Mesenchymal stem cell (in vitro differentiated cells and primary cell): ENCODE measurements at regions not wholly inside any gene's neighbourhood (a gene's known extent, or its start where the extent isn't known, plus 50 kb on each side); places are given as distances from the start of the nearest gene placed in this dataset.

ENCODE experiments used
- DNase-seq: peaks from one replicate; pipeline ENCODE4 v3.0.0-alpha.2; 2013
- H2AFZ ChIP-seq: one replicate; pipeline ENCODE4 v1.6.1; 2013; ENCODE audit warnings: low read depth, mild to moderate bottlenecking, control low read depth, inconsistent platforms, low read length, moderate library complexity
- H2AK5ac ChIP-seq: 2 replicates; pipeline ENCODE4 v1.6.1; 2013; ENCODE audit warnings: low read length, moderate library complexity, mild to moderate bottlenecking, inconsistent platforms; ENCODE audit not compliant: severe bottlenecking
- H2BK120ac ChIP-seq: one replicate; pipeline ENCODE4 v1.6.1; 2013; ENCODE audit warnings: low read depth, mild to moderate bottlenecking, inconsistent platforms, low read length, moderate library complexity
- H2BK12ac ChIP-seq, 2 experiments: one replicate each; pipeline ENCODE4 v1.6.1; 2013; ENCODE audit warnings: inconsistent platforms in 2 of 2, low read length in 2 of 2, mild to moderate bottlenecking in 2 of 2, moderate library complexity in 2 of 2, control low read depth in 1 of 2
- H2BK15ac ChIP-seq: one replicate; pipeline ENCODE4 v1.6.1; 2013; ENCODE audit warnings: mild to moderate bottlenecking, low read depth, inconsistent platforms; ENCODE audit not compliant: poor library complexity, severe bottlenecking
- H2BK5ac ChIP-seq: 2 replicates; pipeline ENCODE4 v1.6.1; 2013; ENCODE audit warnings: low read depth, mild to moderate bottlenecking, low read length, control low read depth, inconsistent platforms; ENCODE audit not compliant: poor library complexity, severe bottlenecking
- H3K14ac ChIP-seq, 2 experiments: one replicate each; pipeline ENCODE4 v1.6.1; 2013; ENCODE audit warnings: inconsistent platforms in 2 of 2, low read length in 2 of 2, control low read depth in 1 of 2, mild to moderate bottlenecking in 1 of 2, moderate library complexity in 1 of 2
- H3K18ac ChIP-seq, 2 experiments: one replicate each; pipeline ENCODE4 v1.6.1; 2013; ENCODE audit warnings: inconsistent platforms in 2 of 2, low read length in 2 of 2, control low read depth in 1 of 2, low read depth in 1 of 2, mild to moderate bottlenecking in 1 of 2
- H3K23ac ChIP-seq, 2 experiments: one replicate each; pipeline ENCODE4 v1.6.1; 2013; ENCODE audit warnings: inconsistent platforms in 2 of 2, low read length in 2 of 2, mild to moderate bottlenecking in 2 of 2, moderate library complexity in 2 of 2, control low read depth in 1 of 2
- H3K27ac ChIP-seq: 2 replicates; pipeline ENCODE4 v1.5.1; 2013; ENCODE audit warnings: mild to moderate bottlenecking, moderate library complexity, low read length, control low read depth, inconsistent platforms; ENCODE audit not compliant: poor library complexity, severe bottlenecking
- H3K27me3 ChIP-seq, 2 experiments: 2 replicates each; pipeline versions ENCODE4 v1.6.1 to v1.7.0; 2013; ENCODE audit warnings: low read length in 2 of 2, mild to moderate bottlenecking in 2 of 2, moderate library complexity in 2 of 2, control low read depth in 1 of 2, inconsistent platforms in 1 of 2; ENCODE audit not compliant: control insufficient read depth in 1 of 2, insufficient read depth in 1 of 2
- H3K36me3 ChIP-seq, 2 experiments: 2 replicates each; pipeline versions ENCODE4 v1.6.1 to v1.7.0; 2013; ENCODE audit warnings: low read length in 2 of 2, control low read depth in 1 of 2, inconsistent platforms in 1 of 2, low read depth in 1 of 2, mild to moderate bottlenecking in 1 of 2; ENCODE audit not compliant: insufficient read depth in 2 of 2, control insufficient read depth in 1 of 2
- H3K4ac ChIP-seq, 2 experiments: one replicate each; pipeline ENCODE4 v1.6.1; 2013; ENCODE audit warnings: inconsistent platforms in 2 of 2, low read length in 2 of 2, mild to moderate bottlenecking in 2 of 2, moderate library complexity in 2 of 2, control low read depth in 1 of 2, low read depth in 1 of 2
- H3K4me1 ChIP-seq: 2 replicates; pipeline ENCODE4 v1.6.1; 2013; ENCODE audit warnings: low read depth, low read length, control low read depth; ENCODE audit not compliant: control insufficient read depth, insufficient read depth
- H3K4me2 ChIP-seq: 2 replicates; pipeline ENCODE4 v1.6.1; 2013; ENCODE audit warnings: low read length, mild to moderate bottlenecking, inconsistent platforms; ENCODE audit not compliant: poor library complexity, severe bottlenecking
- H3K4me3 ChIP-seq, 2 experiments: 2 replicates each; pipeline versions ENCODE4 v1.5.1 to v1.7.0; 2013; ENCODE audit warnings: low read length in 2 of 2, mild to moderate bottlenecking in 2 of 2, control low read depth in 1 of 2, low read depth in 1 of 2; ENCODE audit not compliant: insufficient read depth in 1 of 2
- H3K79me1 ChIP-seq: replicated peaks from 2 replicates; pipeline ENCODE4 v1.6.1; 2013; ENCODE audit warnings: mild to moderate bottlenecking, control low read depth, low read length, inconsistent platforms; ENCODE audit not compliant: poor library complexity, severe bottlenecking
- H3K9ac ChIP-seq: 2 replicates; pipeline ENCODE4 v1.7.0; 2013; ENCODE audit warnings: mild to moderate bottlenecking, low read length, moderate library complexity
- H3K9me3 ChIP-seq: 2 replicates; pipeline ENCODE4 v1.7.0; 2013; ENCODE audit warnings: mild to moderate bottlenecking, low read length; ENCODE audit not compliant: control insufficient read depth
- H4K8ac ChIP-seq: one replicate; pipeline ENCODE4 v1.6.1; 2013; ENCODE audit warnings: inconsistent platforms, mild to moderate bottlenecking, low read length, moderate library complexity
- H4K91ac ChIP-seq: one replicate; pipeline ENCODE4 v1.6.1; 2013; ENCODE audit warnings: mild to moderate bottlenecking, low read length, inconsistent platforms
- WGBS: methylation state at CpG from one replicate; pipeline ENCODE4 v1.1.7; 2013; ENCODE audit warnings: mixed read lengths; 5-methylcytosine and 5-hydroxymethylcytosine counted together

DNA sequence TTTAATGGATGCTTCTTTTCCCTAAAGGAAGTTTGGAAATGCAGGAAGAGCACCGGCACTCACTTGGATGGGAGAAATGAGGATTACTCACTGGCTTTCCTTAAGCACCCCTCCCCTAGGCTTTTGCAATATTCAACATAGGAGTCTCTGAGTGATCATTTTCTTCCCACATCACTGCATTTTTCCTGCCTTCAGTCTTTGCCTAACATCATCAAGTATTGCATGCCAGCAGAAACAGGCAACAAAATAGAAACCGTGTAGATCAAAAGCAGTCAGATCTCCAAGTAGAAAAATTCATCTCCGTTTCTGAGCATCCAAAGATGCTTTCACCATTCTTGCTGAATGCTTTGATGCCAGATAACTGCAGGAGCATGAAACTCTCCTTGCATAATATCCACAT lies 119.9 kb downstream of the ADCYAP1R1 start:
- H3K36me3 ChIP-seq, result no peaks in the 10 kb centered on the region
- H4K8ac ChIP-seq, result no peak overlapping the region
- 86% methylated on average over 3 of the region's 3 CpGs for WGBS
- H3K9ac ChIP-seq, result no peak overlapping the region
- no peaks in the 10 kb centered on the region for H3K9me3 ChIP-seq
- H3K18ac ChIP-seq, result no peak overlapping the region
- no peak overlapping the region for H4K91ac ChIP-seq
- H2AFZ ChIP-seq, result no peak overlapping the region
- no peaks in the 10 kb centered on the region for H3K4me1 ChIP-seq
- H3K27me3 ChIP-seq, result peaks cover 3 to 30% of the 10 kb centered on the region in 2 experiments
- H2AK5ac ChIP-seq, result no peak overlapping the region
- no peaks in the 10 kb centered on the region for H3K79me1 ChIP-seq
- no peak for DNase-seq
- no peak overlapping the region for H3K27ac ChIP-seq
- H3K23ac ChIP-seq, result no peak overlapping the region
- no peak overlapping the region for H2BK15ac ChIP-seq
- H3K4me2 ChIP-seq, result no peak overlapping the region
- no peak overlapping the region for H2BK120ac ChIP-seq
- no peak overlapping the region for H3K14ac ChIP-seq
- H3K4me3 ChIP-seq, result no peak overlapping the region
- H2BK5ac ChIP-seq, result no peak overlapping the region
- H2BK12ac ChIP-seq, result no peak overlapping the region
- no peak overlapping the region for H3K4ac ChIP-seq

DNA sequence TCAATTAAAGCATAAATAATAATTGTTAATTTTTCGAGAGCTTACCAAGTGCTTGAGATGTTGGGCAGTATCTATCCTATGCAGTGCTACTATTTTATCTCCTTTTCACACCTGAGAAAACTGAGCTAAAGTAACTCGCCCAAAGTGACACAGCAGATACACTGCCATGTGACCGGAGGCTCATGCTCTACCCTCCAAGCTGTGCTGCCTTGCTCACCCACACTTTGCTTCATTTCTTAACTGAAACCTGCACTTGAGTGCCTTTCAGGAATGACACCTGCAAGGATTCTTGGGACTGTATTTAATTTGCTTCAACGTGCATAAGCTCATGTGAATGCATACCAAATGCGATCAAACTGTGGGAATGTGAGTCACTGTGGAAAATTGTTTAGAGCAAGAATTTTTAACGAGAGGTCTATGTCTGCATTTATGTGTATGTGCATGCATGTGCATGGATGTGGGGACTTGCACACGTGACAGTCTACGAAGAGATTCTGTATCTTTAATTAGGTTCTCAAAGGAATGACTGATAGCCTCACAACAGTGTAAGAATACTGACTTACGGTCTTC lies 119.2 kb downstream of the ADCYAP1R1 start:
- H2BK5ac ChIP-seq, result no peak overlapping the region
- H3K4me1 ChIP-seq, result no peaks in the 10 kb centered on the region
- no peak overlapping the region for H3K23ac ChIP-seq
- no peak overlapping the region for H2AFZ ChIP-seq
- DNase-seq, result no peak
- no peaks in the 10 kb centered on the region for H3K79me1 ChIP-seq
- no peak overlapping the region for H2AK5ac ChIP-seq
- H3K36me3 ChIP-seq, result no peaks in the 10 kb centered on the region
- 76% methylated on average over 9 of the region's 9 CpGs for WGBS
- no peak overlapping the region for H3K9ac ChIP-seq
- H2BK12ac ChIP-seq, result no peak overlapping the region
- no peak overlapping the region for H3K27ac ChIP-seq
- H3K14ac ChIP-seq, result no peak overlapping the region
- H3K27me3 ChIP-seq, result peaks cover 7 to 28% of the 10 kb centered on the region in 2 experiments
- H3K4ac ChIP-seq, result no peak overlapping the region
- H4K91ac ChIP-seq, result no peak overlapping the region
- H3K4me3 ChIP-seq, result no peak overlapping the region
- no peak overlapping the region for H3K18ac ChIP-seq
- no peak overlapping the region for H2BK15ac ChIP-seq
- no peak overlapping the region for H2BK120ac ChIP-seq
- no peak overlapping the region for H4K8ac ChIP-seq
- H3K4me2 ChIP-seq, result no peak overlapping the region
- H3K9me3 ChIP-seq, result no peaks in the 10 kb centered on the region
